ENCODE measurements at regions not wholly inside any gene's neighbourhood (a gene's known extent, or its start where the extent isn't known, plus 50 kb on each side); places are given as distances from the start of the nearest gene placed in this dataset.
A peak's percentile ranks its signal among the peaks of the same experiment; 100 is the strongest.

GRCh38 chr6:167737205-167737830 is 89.4 kb upstream of the AFDN start:
- no peaks in the 10 kb centered on the region for H3K36me3 ChIP-seq (ENCODE audit: control insufficient read depth in 3 of 3, insufficient read depth in 3 of 3, low read length in 3 of 3)
- H3K9ac ChIP-seq (ENCODE audit: low read depth in 1 of 3, low read length in 3 of 3), result no peak overlapping the region
- peaks cover 8 to 9% (median 8%) of the 10 kb centered on the region in 3 donors for H3K4me1 ChIP-seq (ENCODE audit: control insufficient read depth in 3 of 3, insufficient read depth in 3 of 3, low read length in 3 of 3)
- peaks cover 0 to 9% (median 0%) of the 10 kb centered on the region in 3 donors for H3K27me3 ChIP-seq (ENCODE audit: control insufficient read depth in 3 of 3, insufficient read depth in 3 of 3, low read length in 3 of 3)
- no peak overlapping the region for H3K4me3 ChIP-seq (ENCODE audit: low read length in 3 of 3)
- H3K9me3 ChIP-seq (ENCODE audit: control insufficient read depth in 3 of 3, low read length in 3 of 3), result no peaks in the 10 kb centered on the region
- H3K27ac ChIP-seq (ENCODE audit: low read depth, low read length), result no peak overlapping the region

- Histone ChIP-seq H3K27ac (ENCODE audit: low read depth, low read length) (no peak overlapping the region), H3K4me3 (ENCODE audit: low read length in 3 of 3) (no peak overlapping the region), H3K36me3 (ENCODE audit: control insufficient read depth in 3 of 3, insufficient read depth in 3 of 3, low read length in 3 of 3) (no peaks in the 10 kb centered on the region), H3K4me1 (ENCODE audit: control insufficient read depth in 3 of 3, insufficient read depth in 3 of 3, low read length in 3 of 3) (peaks cover 8 to 9% (median 8%) of the 10 kb centered on the region in 3 donors), H3K9ac (ENCODE audit: low read depth in 1 of 3, low read length in 3 of 3) (no peak overlapping the region), H3K9me3 (ENCODE audit: control insufficient read depth in 3 of 3, low read length in 3 of 3) (no peaks in the 10 kb centered on the region), H3K27me3 (ENCODE audit: control insufficient read depth in 3 of 3, insufficient read depth in 3 of 3, low read length in 3 of 3) (peaks cover 0 to 14% (median 0%) of the 10 kb centered on the region in 3 donors)
These were observed 88.3 kb upstream of the AFDN start for GRCh38 chr6:167738386-167738785.

- no peak overlapping the region for H3K27ac ChIP-seq (ENCODE audit: low read depth, low read length)
- no peak overlapping the region for H3K4me3 ChIP-seq (ENCODE audit: low read length in 3 of 3)
- H3K9ac ChIP-seq (ENCODE audit: low read depth in 1 of 3, low read length in 3 of 3), result no peak overlapping the region
- no peaks in the 10 kb centered on the region for H3K4me1 ChIP-seq (ENCODE audit: control insufficient read depth in 3 of 3, insufficient read depth in 3 of 3, low read length in 3 of 3)
- H3K36me3 ChIP-seq (ENCODE audit: control insufficient read depth in 3 of 3, insufficient read depth in 3 of 3, low read length in 3 of 3), result no peaks in the 10 kb centered on the region
- peaks cover 0 to 12% (median 0%) of the 10 kb centered on the region in 3 donors for H3K27me3 ChIP-seq (ENCODE audit: control insufficient read depth in 3 of 3, insufficient read depth in 3 of 3, low read length in 3 of 3)
- peaks cover 0 to 4% (median 2%) of the 10 kb centered on the region in 3 donors for H3K9me3 ChIP-seq (ENCODE audit: control insufficient read depth in 3 of 3, low read length in 3 of 3)
These were observed 86.8 kb upstream of the AFDN start for GRCh38 chr6:167739721-167740475.

- peaks cover 0 to 6% (median 0%) of the 10 kb centered on the region in 3 donors for H3K4me1 ChIP-seq (ENCODE audit: control insufficient read depth in 3 of 3, insufficient read depth in 3 of 3, low read length in 3 of 3)
These were observed 83.9 kb upstream of the AFDN start for GRCh38 chr6:167742719-167743303.

GRCh38 chr6:167744681-167745669 is 81.7 kb upstream of the AFDN start:
- Histone ChIP-seq H3K27ac (ENCODE audit: low read depth, low read length) (peak overlapping the region; percentile 9), H3K36me3 (ENCODE audit: control insufficient read depth in 3 of 3, insufficient read depth in 3 of 3, low read length in 3 of 3) (no peaks in the 10 kb centered on the region)

More at GRCh38 chr6:167742719-167743303, 83.9 kb upstream of the AFDN start:
- Histone ChIP-seq H3K36me3 (ENCODE audit: control insufficient read depth in 3 of 3, insufficient read depth in 3 of 3, low read length in 3 of 3) (no peaks in the 10 kb centered on the region), H3K27ac (ENCODE audit: low read depth, low read length) (no peak overlapping the region), H3K4me3 (ENCODE audit: low read length in 3 of 3) (no peak overlapping the region), H3K27me3 (ENCODE audit: control insufficient read depth in 3 of 3, insufficient read depth in 3 of 3, low read length in 3 of 3) (peaks cover 0 to 24% (median 6%) of the 10 kb centered on the region in 3 donors), H3K9me3 (ENCODE audit: control insufficient read depth in 3 of 3, low read length in 3 of 3) (peaks cover 0 to 4% (median 2%) of the 10 kb centered on the region in 3 donors), H3K9ac (ENCODE audit: low read depth in 1 of 3, low read length in 3 of 3) (no peak overlapping the region)

GRCh38 chr6:167745670-167746389 is 80.9 kb upstream of the AFDN start:
- H3K36me3 ChIP-seq (ENCODE audit: control insufficient read depth in 3 of 3, insufficient read depth in 3 of 3, low read length in 3 of 3), result no peaks in the 10 kb centered on the region
- H3K9ac ChIP-seq (ENCODE audit: low read depth in 1 of 3, low read length in 3 of 3), result no peak overlapping the region
- H3K4me3 ChIP-seq (ENCODE audit: low read length in 3 of 3), result no peak overlapping the region
- H3K27me3 ChIP-seq (ENCODE audit: control insufficient read depth in 3 of 3, insufficient read depth in 3 of 3, low read length in 3 of 3), result peaks cover 0 to 30% (median 6%) of the 10 kb centered on the region in 3 donors
- peak overlapping the region; percentile 9 for H3K27ac ChIP-seq (ENCODE audit: low read depth, low read length)
- peaks cover 0 to 4% (median 2%) of the 10 kb centered on the region in 3 donors for H3K9me3 ChIP-seq (ENCODE audit: control insufficient read depth in 3 of 3, low read length in 3 of 3)
- peaks cover 0 to 6% (median 5%) of the 10 kb centered on the region in 3 donors for H3K4me1 ChIP-seq (ENCODE audit: control insufficient read depth in 3 of 3, insufficient read depth in 3 of 3, low read length in 3 of 3)

More at GRCh38 chr6:167744681-167745669, 81.7 kb upstream of the AFDN start:
- H3K4me3 ChIP-seq (ENCODE audit: low read length in 3 of 3), result no peak overlapping the region
- peaks cover 0 to 6% (median 0%) of the 10 kb centered on the region in 3 donors for H3K4me1 ChIP-seq (ENCODE audit: control insufficient read depth in 3 of 3, insufficient read depth in 3 of 3, low read length in 3 of 3)
- no peak overlapping the region for H3K9ac ChIP-seq (ENCODE audit: low read depth in 1 of 3, low read length in 3 of 3)
- H3K9me3 ChIP-seq (ENCODE audit: control insufficient read depth in 3 of 3, low read length in 3 of 3), result peaks cover 0 to 4% (median 2%) of the 10 kb centered on the region in 3 donors
- peaks cover 0 to 30% (median 6%) of the 10 kb centered on the region in 3 donors for H3K27me3 ChIP-seq (ENCODE audit: control insufficient read depth in 3 of 3, insufficient read depth in 3 of 3, low read length in 3 of 3)

- Histone ChIP-seq H3K9ac (ENCODE audit: low read depth in 1 of 3, low read length in 3 of 3) (no peak overlapping the region), H3K27ac (ENCODE audit: low read depth, low read length) (no peak overlapping the region), H3K9me3 (ENCODE audit: control insufficient read depth in 3 of 3, low read length in 3 of 3) (peaks cover 0 to 4% (median 2%) of the 10 kb centered on the region in 3 donors), H3K36me3 (ENCODE audit: control insufficient read depth in 3 of 3, insufficient read depth in 3 of 3, low read length in 3 of 3) (no peaks in the 10 kb centered on the region), H3K4me1 (ENCODE audit: control insufficient read depth in 3 of 3, insufficient read depth in 3 of 3, low read length in 3 of 3) (peaks cover 0 to 11% (median 6%) of the 10 kb centered on the region in 3 donors), H3K4me3 (ENCODE audit: low read length in 3 of 3) (no peak overlapping the region), H3K27me3 (ENCODE audit: control insufficient read depth in 3 of 3, insufficient read depth in 3 of 3, low read length in 3 of 3) (peaks cover 0 to 30% (median 6%) of the 10 kb centered on the region in 3 donors)
These were observed 80.3 kb upstream of the AFDN start for GRCh38 chr6:167746390-167746907.

GRCh38 chr6:167746975-167747374 is 79.7 kb upstream of the AFDN start:
- Histone ChIP-seq H3K36me3 (ENCODE audit: control insufficient read depth in 3 of 3, insufficient read depth in 3 of 3, low read length in 3 of 3) (no peaks in the 10 kb centered on the region), H3K9ac (ENCODE audit: low read depth in 1 of 3, low read length in 3 of 3) (no peak overlapping the region), H3K27me3 (ENCODE audit: control insufficient read depth in 3 of 3, insufficient read depth in 3 of 3, low read length in 3 of 3) (peaks cover 0 to 30% (median 6%) of the 10 kb centered on the region in 3 donors), H3K4me3 (ENCODE audit: low read length in 3 of 3) (no peak overlapping the region), H3K4me1 (ENCODE audit: control insufficient read depth in 3 of 3, insufficient read depth in 3 of 3, low read length in 3 of 3) (peaks cover 0 to 11% (median 6%) of the 10 kb centered on the region in 3 donors), H3K9me3 (ENCODE audit: control insufficient read depth in 3 of 3, low read length in 3 of 3) (peaks cover 0 to 4% (median 2%) of the 10 kb centered on the region in 3 donors), H3K27ac (ENCODE audit: low read depth, low read length) (no peak overlapping the region)

Data from skeletal muscle tissue (tissue), 3 donors.